Kidney tubule cell (primary cell): ENCODE measurements at regions not wholly inside any gene's neighbourhood (a gene's known extent, or its start where the extent isn't known, plus 50 kb on each side); places are given as distances from the start of the nearest gene placed in this dataset.

Experiments
- DNase-seq: peaks from one replicate; pipeline ENCODE4 v3.0.0-alpha.2; 2018; ENCODE audit warnings: low spot score

- DNase-seq, result no peak
Measured at GRCh38 chr5:2249026-2249425, 366.3 kb upstream of the IRX4 start.

DNA sequence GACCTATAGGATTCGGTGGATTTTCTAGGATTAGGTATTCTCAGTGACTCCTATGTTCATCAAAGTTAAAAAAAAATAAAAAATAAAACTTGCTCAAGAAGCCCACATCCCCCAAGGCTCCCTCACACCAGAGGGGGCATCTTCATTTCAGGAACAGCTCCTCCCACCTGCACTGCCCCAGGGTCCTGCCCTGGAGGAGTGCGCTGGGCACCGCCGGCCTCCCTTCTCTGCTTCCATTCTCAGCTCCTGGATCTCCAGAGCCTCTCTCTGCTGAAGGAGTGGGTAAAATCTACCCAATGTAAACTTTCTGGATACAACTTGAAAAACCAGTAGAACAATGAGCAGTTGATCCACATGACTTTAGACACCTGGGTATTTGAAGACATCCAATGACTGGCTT lies 359.8 kb upstream of the IRX4 start:
- no peak for DNase-seq

- DNase-seq, result no peak
Measured at GRCh38 chr5:2241842-2242241, 359.1 kb upstream of the IRX4 start.

- DNase-seq, result no peak
Measured at GRCh38 chr5:2240118-2240904, 357.6 kb upstream of the IRX4 start.

- DNase-seq, result no peak
Measured at GRCh38 chr5:2239201-2239910, 356.6 kb upstream of the IRX4 start.

DNA sequence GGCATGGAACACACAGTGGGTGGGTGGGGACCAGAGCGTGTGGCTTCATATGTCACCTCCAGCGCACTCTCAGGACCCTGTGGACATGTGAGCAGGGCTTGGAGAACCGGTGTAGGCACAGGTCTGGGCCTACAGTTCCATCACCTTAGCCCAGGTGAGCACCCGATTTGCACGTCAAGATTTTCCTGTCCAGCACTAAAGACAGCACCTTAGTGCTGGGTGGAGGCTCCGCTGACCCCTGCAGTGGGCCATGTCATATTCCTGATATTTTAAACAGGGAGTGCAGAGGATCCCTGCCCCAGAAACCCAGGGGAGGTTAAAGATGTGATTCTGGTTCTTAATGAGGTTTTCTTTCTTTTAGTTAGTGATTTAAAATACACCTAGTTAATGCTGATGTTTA lies 356.0 kb upstream of the IRX4 start:
- no peak for DNase-seq

DNA sequence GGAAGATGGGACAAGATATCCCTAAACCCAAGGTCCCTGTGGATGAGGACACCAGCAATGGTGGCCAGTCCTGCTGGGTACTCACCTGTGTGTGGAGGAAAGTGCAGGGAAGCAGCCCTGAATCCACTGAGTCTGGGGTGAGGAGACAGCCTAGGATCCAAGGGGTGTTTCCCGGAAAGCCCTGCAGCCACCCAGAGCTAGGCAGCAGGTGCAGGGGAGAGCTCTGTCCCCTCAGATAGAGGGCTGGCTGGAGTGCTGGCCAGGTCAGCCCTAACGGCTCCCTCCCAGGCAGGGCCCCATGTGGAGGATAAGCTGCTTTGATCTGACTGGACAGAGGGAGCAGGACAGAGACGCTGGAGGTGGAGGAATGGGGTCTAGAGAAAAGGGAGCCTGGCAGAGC lies 344.7 kb upstream of the IRX4 start:
- DNase-seq, result no peak

DNA sequence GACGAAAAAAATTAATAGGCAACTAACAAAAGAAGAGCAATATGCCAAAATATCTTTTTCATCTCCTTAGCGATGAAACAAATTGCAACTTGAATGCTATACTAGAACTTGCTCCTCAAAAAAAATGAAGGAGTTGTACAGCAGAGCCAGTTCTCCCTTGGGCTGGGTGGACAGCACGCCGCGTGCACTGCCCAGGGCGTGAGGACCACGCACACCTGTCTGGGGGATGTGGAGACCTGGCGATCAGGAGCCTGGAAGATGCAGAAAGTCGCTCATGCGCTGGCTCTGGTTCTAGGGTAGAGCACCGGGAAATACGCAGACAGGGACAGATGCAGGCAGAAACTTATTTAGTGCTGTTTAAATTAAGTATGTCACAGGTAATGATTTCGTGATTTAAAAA lies 342.0 kb upstream of the IRX4 start:
- no peak for DNase-seq

DNA sequence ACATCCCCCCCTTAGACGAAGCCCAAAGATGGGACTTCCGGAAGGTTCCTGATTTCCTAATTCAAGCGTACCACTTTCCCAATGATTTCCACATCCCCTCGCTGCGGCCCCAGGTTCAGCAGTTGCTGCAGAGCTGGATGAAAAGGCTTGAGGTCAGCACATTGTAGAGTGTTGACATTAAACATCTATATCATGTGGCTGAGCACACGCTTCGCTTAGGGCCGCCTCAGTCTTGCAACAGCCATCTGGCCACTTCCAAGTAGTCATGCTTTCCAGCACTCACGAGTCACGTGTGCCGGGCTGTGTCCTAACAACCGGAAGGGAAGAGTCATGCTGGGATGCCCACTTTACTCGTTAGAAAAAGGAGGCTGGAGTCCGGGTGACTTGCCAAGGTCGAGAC lies 340.6 kb upstream of the IRX4 start:
- no peak for DNase-seq

DNA sequence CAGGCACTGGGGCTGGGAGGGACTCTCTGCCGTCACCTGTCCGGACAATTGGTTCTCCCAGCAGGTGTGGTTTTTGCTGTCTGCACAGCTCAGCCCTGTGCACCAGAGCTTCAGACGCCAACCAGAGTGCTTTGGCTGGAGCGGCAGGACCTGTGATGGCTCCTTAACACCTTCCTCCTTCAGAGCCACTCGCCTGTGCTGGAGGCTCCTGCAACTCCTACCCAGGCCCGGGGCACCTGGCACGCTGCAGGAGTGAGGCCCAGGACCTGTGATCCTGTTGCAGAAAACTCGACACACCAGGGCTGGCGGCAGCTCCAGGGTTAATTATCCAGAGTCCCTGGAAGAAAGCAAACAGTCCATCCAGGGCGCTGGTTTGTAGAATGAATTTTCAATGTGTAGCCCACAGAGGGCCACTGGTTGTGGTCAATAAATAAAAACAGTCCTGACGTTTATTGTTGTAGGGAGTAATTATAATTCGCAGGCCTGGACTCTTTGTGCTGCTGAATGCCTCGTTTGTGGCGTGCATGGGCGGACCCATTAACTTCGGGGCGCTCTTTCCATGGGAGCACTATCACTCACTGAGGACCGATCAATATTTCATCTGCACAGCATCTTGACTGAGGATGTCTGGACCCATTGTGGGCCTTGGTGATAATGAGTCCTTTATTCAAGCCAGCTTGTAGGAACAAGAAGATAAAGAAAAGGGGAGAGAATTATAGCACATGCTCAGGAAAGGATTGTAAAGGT lies 339.7 kb upstream of the IRX4 start:
- DNase-seq, result no peak

DNA sequence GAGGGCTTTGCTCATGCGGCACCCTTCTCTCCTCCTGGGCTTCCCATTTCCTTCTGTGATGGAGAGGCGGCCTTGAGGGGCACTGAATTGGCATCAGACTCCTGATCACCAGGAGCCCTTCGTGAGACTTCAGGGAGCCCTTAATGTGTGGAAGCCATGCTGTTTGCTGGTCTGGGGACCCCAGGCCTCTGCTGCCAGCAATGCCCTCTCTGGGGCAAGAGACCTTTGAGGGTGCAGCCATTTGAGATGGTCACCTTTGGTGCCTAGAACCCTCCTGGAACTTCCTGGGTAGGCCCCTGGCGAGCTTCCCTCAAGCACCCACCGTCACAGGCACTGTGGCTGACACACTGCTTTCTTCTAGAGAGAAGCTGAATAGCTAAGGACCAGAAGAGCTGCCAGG lies 338.7 kb upstream of the IRX4 start:
- no peak for DNase-seq

DNA sequence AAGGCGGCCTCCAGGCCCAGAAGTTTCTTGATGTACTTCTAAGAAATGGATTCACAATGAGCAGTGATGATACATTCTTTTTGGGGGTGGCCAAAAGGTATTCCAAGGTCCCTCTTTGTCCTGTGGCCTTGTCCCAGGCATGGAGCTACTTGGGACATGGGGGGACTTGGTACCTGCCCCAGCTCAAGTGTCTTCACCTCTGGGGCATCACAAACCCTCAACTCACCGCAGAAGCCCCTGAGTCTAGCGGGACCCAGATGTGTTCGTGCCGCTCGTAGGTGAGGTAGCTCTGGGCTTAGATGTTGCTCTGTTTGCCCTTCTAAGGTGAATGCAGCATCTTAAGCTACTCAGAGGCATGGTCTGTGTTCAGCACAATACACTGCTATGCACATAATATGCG lies 338.0 kb upstream of the IRX4 start:
- no peak for DNase-seq

- no peak for DNase-seq
Measured at GRCh38 chr5:2219149-2219776, 336.5 kb upstream of the IRX4 start.

- no peak for DNase-seq
Measured at GRCh38 chr5:2217219-2217618, 334.5 kb upstream of the IRX4 start.

DNA sequence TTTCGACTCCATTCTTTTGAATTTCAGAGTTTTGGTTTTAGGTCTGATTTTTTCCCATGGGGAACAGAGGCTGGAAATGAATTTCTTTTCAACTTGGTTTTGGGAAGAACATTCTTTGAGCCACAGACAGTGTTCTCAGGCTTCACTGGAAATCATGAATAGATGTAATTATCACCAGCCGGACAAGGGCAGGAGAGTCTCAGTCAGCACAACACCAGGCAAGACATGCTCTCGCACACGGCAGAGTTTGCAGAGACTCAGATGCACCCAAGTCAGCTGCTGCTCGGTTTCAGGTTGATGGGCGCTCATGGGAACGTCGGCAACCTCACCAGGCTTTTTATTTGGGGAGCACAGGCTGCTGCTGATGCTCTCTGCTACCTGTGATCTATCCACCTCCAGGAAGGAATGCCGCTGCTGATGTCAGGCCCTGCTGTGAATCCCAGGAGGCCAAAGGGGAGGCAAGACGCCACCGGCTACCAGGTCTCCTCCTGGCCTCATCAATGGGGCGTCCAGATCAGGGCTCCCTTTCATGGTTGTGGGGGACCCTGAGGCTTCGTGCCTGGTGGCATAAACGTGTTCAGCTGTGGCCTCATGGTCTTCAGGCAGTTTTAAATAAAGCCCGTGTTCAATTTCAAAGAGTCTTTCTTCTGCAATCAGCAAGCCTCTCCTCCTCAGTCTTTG lies 332.3 kb upstream of the IRX4 start:
- DNase-seq, result no peak

GRCh38 chr5:2213121-2213730 lies 330.5 kb upstream of the IRX4 start:
- DNase-seq, result no peak

DNA sequence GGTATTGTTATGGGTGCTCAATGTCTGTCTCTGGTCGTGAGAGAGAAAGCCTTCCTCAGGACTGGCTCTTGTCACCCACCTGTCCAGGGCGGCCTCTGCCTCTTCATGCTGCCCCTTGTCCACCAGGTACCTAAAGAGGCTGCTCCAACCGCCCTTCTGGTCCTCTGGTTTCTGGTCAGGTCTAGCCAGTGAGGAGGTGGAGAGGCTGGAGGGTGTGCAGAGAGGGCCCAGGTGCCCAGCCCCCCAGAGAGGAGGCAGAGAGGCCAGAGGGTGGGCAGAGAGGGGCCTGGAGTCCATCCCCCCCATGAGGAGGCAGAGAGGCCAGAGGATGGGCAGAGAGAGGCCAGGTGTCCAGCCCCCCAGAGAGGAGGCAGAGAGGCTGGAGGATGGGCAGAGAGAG lies 329.8 kb upstream of the IRX4 start:
- DNase-seq, result no peak

GRCh38 chr5:2208239-2208544 lies 325.5 kb upstream of the IRX4 start:
- no peak for DNase-seq

DNA sequence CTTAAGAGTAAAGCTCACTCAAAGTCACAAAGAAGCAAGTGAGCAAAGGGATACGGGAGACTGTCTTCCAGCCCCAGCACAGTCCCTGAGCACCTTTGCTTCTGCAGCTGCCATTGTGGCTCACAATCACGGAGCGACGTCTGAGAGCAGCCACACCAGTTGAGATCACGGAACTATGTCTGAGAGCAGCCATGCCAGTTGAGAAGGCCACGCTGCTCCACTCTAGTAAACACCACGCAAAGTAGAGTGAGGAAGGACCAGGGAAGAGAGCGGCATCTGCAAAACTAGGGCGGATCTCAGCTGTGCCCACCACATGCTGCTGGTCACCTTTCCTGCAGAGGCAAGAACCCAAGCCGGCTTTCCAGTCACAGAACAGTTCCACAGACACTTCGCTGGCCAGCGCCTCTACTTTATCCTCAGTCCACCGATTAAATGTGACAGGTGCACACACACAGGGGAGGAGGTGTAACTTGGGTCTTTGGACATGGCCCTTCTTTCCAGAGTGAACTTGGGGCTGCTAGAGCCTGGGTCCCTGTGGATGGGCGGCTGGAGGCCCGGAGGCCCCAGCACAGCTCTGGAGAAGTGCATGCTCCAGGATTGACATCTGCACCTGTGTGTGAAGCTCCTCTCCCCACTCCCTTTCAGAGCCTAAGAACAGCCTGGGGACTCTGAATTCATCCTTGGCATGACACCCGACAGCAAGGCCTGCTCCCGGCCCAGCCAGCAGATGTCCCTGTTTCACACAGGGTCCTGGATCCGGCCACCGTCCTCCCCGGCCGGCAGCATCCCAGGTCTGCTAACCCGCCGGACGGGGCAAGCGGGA lies 324.9 kb upstream of the IRX4 start:
- peak; percentile 20 for DNase-seq

GRCh38 chr5:2207109-2207399 lies 324.3 kb upstream of the IRX4 start:
- DNase-seq, result no peak
